H1 (cell line): ENCODE measurements at regions not wholly inside any gene's neighbourhood (a gene's known extent, or its start where the extent isn't known, plus 50 kb on each side); places are given as distances from the start of the nearest gene placed in this dataset.

Experiments used
- CTCF ChIA-PET: fragments of 300-600 bp; sonication (Branson Sonifier 250); formaldehyde crosslinking; loops from one replicate; lab custom pipeline; 2021; ENCODE audit not compliant: partially characterized antibody; lab: Charles Lee
- POLR2A ChIA-PET: fragments of 300-600 bp; sonication (Branson Sonifier 250); formaldehyde crosslinking; loops from one replicate; lab custom pipeline; 2021; ENCODE audit warnings: inconsistent platforms; ENCODE audit not compliant: partially characterized antibody; lab: Charles Lee
- DNase-seq, 2 experiments: peaks; one replicate each; pipeline versions ENCODE4 v3.0.0 to v3.0.0-alpha.2; 2010 to 2022; ENCODE audit warnings: low spot score in 2 of 2, low read depth in 1 of 2, mixed read lengths in 1 of 2
- FAIRE-seq: peaks from 2 replicates; lab custom pipeline; 2011; peaks lifted over from hg19 to GRCh38; lab: Jason Lieb, UNC
- H2AFZ ChIP-seq: 2 replicates; pipeline ENCODE4 v1.8.1; 2012; ENCODE audit warnings: low read length, inconsistent platforms
- H2AK5ac ChIP-seq: 2 replicates; pipeline ENCODE4 v1.6.1; 2013; ENCODE audit warnings: low read depth, low read length
- H2BK120ac ChIP-seq: replicated peaks from 2 replicates; pipeline ENCODE3; 2013; ENCODE audit warnings: low read depth, low read length, inconsistent platforms
- H2BK12ac ChIP-seq: 2 replicates; pipeline ENCODE4 v1.6.1; 2013; ENCODE audit warnings: low read depth, low read length
- H2BK15ac ChIP-seq: 2 replicates; pipeline ENCODE4 v1.6.1; 2013; ENCODE audit warnings: low read length
- H2BK20ac ChIP-seq: 2 replicates; pipeline ENCODE4 v1.6.1; 2013; ENCODE audit warnings: low read length
- H2BK5ac ChIP-seq: 2 replicates; pipeline ENCODE4 v1.6.1; 2013; ENCODE audit warnings: low read depth, low read length
- H3K14ac ChIP-seq: 2 replicates; pipeline ENCODE4 v1.6.1; 2013; ENCODE audit warnings: inconsistent platforms; ENCODE audit not compliant: insufficient read length
- H3K18ac ChIP-seq: 2 replicates; pipeline ENCODE4 v1.6.1; 2013; ENCODE audit warnings: low read length; ENCODE audit errors: extremely low read depth
- H3K23ac ChIP-seq: 2 replicates; pipeline ENCODE4 v1.6.1; 2013; ENCODE audit warnings: inconsistent platforms; ENCODE audit not compliant: insufficient read length
- H3K23me2 ChIP-seq: 2 replicates; pipeline ENCODE4 v1.6.1; 2013; ENCODE audit warnings: low read depth, low read length
- H3K27ac ChIP-seq: 2 replicates; pipeline ENCODE4 v1.6.1; 2011; ENCODE audit warnings: low read depth, low read length, inconsistent platforms
- H3K27me3 ChIP-seq, 4 experiments: replicated peaks in 1 of 4; 1 replicate in 1 of 4; 2 replicates in 3 of 4; pipeline versions ENCODE4 v1.6.1 to v1.8.1; 2011 to 2013; ENCODE audit warnings: low read length in 3 of 4, mild to moderate bottlenecking in 3 of 4, inconsistent platforms in 2 of 4, mixed read lengths in 2 of 4, moderate library complexity in 1 of 4; ENCODE audit not compliant: control insufficient read depth in 3 of 4, insufficient read depth in 3 of 4; ENCODE audit errors: extremely low read depth in 1 of 4
- H3K36me3 ChIP-seq, 4 experiments: 2 replicates each; pipeline versions ENCODE4 v1.6.1 to v1.8.1; 2011 to 2013; ENCODE audit warnings: mild to moderate bottlenecking in 4 of 4, low read length in 3 of 4, moderate library complexity in 2 of 4, control low read depth in 1 of 4, inconsistent platforms in 1 of 4; ENCODE audit not compliant: insufficient read depth in 4 of 4, control insufficient read depth in 2 of 4
- H3K4ac ChIP-seq: replicated peaks from 2 replicates; pipeline ENCODE3; 2013; ENCODE audit warnings: low read length, low read depth, mixed read lengths, inconsistent platforms; ENCODE audit not compliant: insufficient read length
- H3K4me1 ChIP-seq, 4 experiments: replicated peaks in 1 of 4; 1 replicate in 1 of 4; 2 replicates in 3 of 4; pipeline versions ENCODE4 v1.6.1 to v1.8.1; 2011 to 2013; ENCODE audit warnings: low read length in 3 of 4, inconsistent platforms in 2 of 4, mixed read lengths in 1 of 4; ENCODE audit not compliant: insufficient read depth in 4 of 4, control insufficient read depth in 3 of 4
- H3K4me2 ChIP-seq, 2 experiments: 2 replicates each; pipeline versions ENCODE4 v1.6.1 to v1.8.1; 2011 to 2013; ENCODE audit warnings: low read depth in 2 of 2, low read length in 2 of 2, control low read depth in 1 of 2, inconsistent platforms in 1 of 2, mild to moderate bottlenecking in 1 of 2; ENCODE audit not compliant: insufficient read depth in 1 of 2
- H3K4me3 ChIP-seq, 4 experiments: fragments of 200-600, 300-600 bp in 1 of 4; sonication (generic), shearing (Covaris generic), sonication (Bioruptor Twin) in 1 of 4; 2 replicates each; pipeline versions ENCODE4 v1.5.1 to v1.8.1; 2011 to 2016; ENCODE audit warnings: low read length in 4 of 4, low read depth in 3 of 4, control low read depth in 2 of 4, inconsistent platforms in 2 of 4, mild to moderate bottlenecking in 2 of 4, mixed read lengths in 1 of 4, moderate library complexity in 1 of 4; ENCODE audit not compliant: insufficient read depth in 2 of 4; ENCODE audit errors: extremely low read depth in 1 of 4
- H3K56ac ChIP-seq: replicated peaks from 2 replicates; pipeline ENCODE3; 2013; ENCODE audit warnings: low read depth, mild to moderate bottlenecking, mixed read lengths, low read length, inconsistent platforms; ENCODE audit not compliant: insufficient read length
- H3K79me1 ChIP-seq: 2 replicates; pipeline ENCODE4 v1.6.1; 2013; ENCODE audit warnings: low read depth, low read length, control low read depth
- H3K79me2 ChIP-seq, 2 experiments: 2 replicates each; pipeline versions ENCODE4 v1.6.1 to v1.8.1; 2012 to 2013; ENCODE audit warnings: low read length in 2 of 2, mild to moderate bottlenecking in 2 of 2, inconsistent platforms in 1 of 2; ENCODE audit not compliant: insufficient read depth in 2 of 2, control insufficient read depth in 1 of 2
- H3K9ac ChIP-seq, 4 experiments: replicated peaks in 1 of 4; 1 replicate in 1 of 4; 2 replicates in 3 of 4; pipeline versions ENCODE4 v1.6.1 to v1.8.1; 2011 to 2013; ENCODE audit warnings: low read depth in 3 of 4, low read length in 3 of 4, control low read depth in 2 of 4, mild to moderate bottlenecking in 2 of 4, moderate library complexity in 2 of 4, inconsistent platforms in 1 of 4; ENCODE audit errors: extremely low read depth in 1 of 4
- H3K9me3 ChIP-seq, 2 experiments: 2 replicates each; pipeline versions ENCODE4 v1.6.1 to v1.8.1; 2012 to 2013; ENCODE audit warnings: mild to moderate bottlenecking in 2 of 2, moderate library complexity in 2 of 2, control low read depth in 1 of 2, inconsistent platforms in 1 of 2, low read depth in 1 of 2, low read length in 1 of 2, mixed read lengths in 1 of 2; ENCODE audit not compliant: insufficient read depth in 2 of 2
- H4K20me1 ChIP-seq, 2 experiments: replicated peaks in 1 of 2; 2 replicates each; pipeline versions ENCODE3 to v1.8.1; 2011 to 2013; ENCODE audit warnings: inconsistent platforms in 2 of 2, low read length in 2 of 2, mild to moderate bottlenecking in 1 of 2; ENCODE audit not compliant: insufficient read depth in 2 of 2, control insufficient read depth in 1 of 2
- H4K5ac ChIP-seq: 2 replicates; pipeline ENCODE4 v1.6.1; 2013; ENCODE audit warnings: low read length, low read depth, mixed read lengths, inconsistent platforms; ENCODE audit not compliant: insufficient read length
- H4K8ac ChIP-seq: 2 replicates; pipeline ENCODE4 v1.8.0; 2013; ENCODE audit warnings: mild to moderate bottlenecking, moderate library complexity, low read length, inconsistent platforms; ENCODE audit not compliant: insufficient read depth; ENCODE audit errors: extremely low read depth
- H4K91ac ChIP-seq: replicated peaks from 2 replicates; pipeline ENCODE3; 2013; ENCODE audit warnings: low read length, mixed read lengths, inconsistent platforms; ENCODE audit not compliant: insufficient read length
- NANOG ChIP-seq: IDR thresholded peaks from 2 replicates; pipeline ENCODE4 v1.6.1; 2011; ENCODE audit warnings: low read length, low read depth, mild to moderate bottlenecking, inconsistent platforms; ENCODE audit not compliant: insufficient read depth, poor library complexity, severe bottlenecking
- RAD21 ChIP-seq, 2 experiments: IDR thresholded peaks in 1 of 2; conservative IDR thresholded peaks in 1 of 2; 2 replicates each; pipeline ENCODE4 v1.6.1; 2011; ENCODE audit warnings: low read depth in 2 of 2, low read length in 2 of 2, improper control_type of control experiment in 1 of 2, inconsistent platforms in 1 of 2, mild to moderate bottlenecking in 1 of 2, moderate library complexity in 1 of 2
- WGBS, 2 experiments: shearing (Covaris generic) in 1 of 2; methylation state at CpG; one replicate each; pipeline versions ENCODE4 v1.1.6 to v1.1.7; 2013 to 2015; ENCODE audit warnings: low lambda C conversion rate in 2 of 2, mixed read lengths in 2 of 2, inconsistent platforms in 1 of 2, low coverage in 1 of 2, missing lambda C conversion rate in 1 of 2; ENCODE audit not compliant: insufficient replicate concordance in 2 of 2, insufficient coverage in 1 of 2, insufficient read length in 1 of 2; ENCODE audit errors: extremely low coverage in 1 of 2, missing lambda C conversion rate in 1 of 2; 5-methylcytosine and 5-hydroxymethylcytosine counted together
- TF ChIP-seq, protein P1 (sequence below), 3 experiments: IDR thresholded peaks; 1 replicate in 2 of 3; 2 replicates in 1 of 3; pipeline versions ENCODE4 v1.5.1 to v1.6.1; 2011; ENCODE audit warnings: low read length in 3 of 3, mild to moderate bottlenecking in 3 of 3, inconsistent platforms in 2 of 3, low read depth in 1 of 3, moderate library complexity in 1 of 3; ENCODE audit not compliant: insufficient read depth in 1 of 3; ENCODE audit errors: control extremely low read depth in 1 of 3

DNA sequence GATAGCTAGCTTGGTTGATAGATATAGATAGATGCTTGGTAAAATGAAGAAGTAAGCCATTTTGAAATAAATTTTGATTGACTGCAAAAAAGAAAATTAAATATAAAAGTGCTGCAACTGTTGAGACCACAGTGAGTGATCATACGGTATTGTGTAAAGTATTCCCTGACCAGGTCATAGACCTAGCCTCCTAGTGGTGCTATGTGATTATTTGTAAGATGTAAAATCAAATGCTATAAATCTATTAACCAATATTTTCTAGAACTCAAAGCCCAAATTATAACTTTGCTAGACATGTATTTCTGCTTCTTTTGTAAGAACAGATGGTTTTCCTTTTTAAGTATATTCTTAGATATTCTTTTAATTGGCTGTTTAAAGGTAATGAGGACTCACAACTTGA is 480.2 kb upstream of the PTPRD start:
- Histone ChIP-seq H3K79me1 (no peaks in the 10 kb centered on the region), H2BK5ac (no peak overlapping the region), H3K14ac (no peak overlapping the region), H3K4me1 (no peaks in the 10 kb centered on the region), H3K4me2 (no peak overlapping the region), H4K91ac (no peak overlapping the region), H2AK5ac (no peak overlapping the region), H3K18ac (no peak overlapping the region), H4K5ac (no peak overlapping the region), H3K36me3 (no peaks in the 10 kb centered on the region), H2BK12ac (no peak overlapping the region), H3K79me2 (no peaks in the 10 kb centered on the region), H3K23ac (no peak overlapping the region), H2BK20ac (no peak overlapping the region), H2BK120ac (no peak overlapping the region), H4K20me1 (peaks cover 0 to 1% of the 10 kb centered on the region in 2 experiments), H3K56ac (no peak overlapping the region), H3K4ac (no peak overlapping the region), H2AFZ (no peak overlapping the region), H3K27ac (no peak overlapping the region), H3K23me2 (no peaks in the 10 kb centered on the region), H3K9ac (no peak overlapping the region), H2BK15ac (no peak overlapping the region), H3K4me3 (no peak overlapping the region), H3K27me3 (no peaks in the 10 kb centered on the region), H4K8ac (no peak overlapping the region), H3K9me3 (no peaks in the 10 kb centered on the region)
- WGBS, 2 experiments = 86% methylated on average over 1 of the region's 1 CpG; no CpG with 5 or more reads in 1 of the 2 experiments
- DNase-seq (no peak), FAIRE-seq (no peak)
- POLR2A ChIA-PET = no interaction called here
- CTCF ChIA-PET = no interaction called here
- no peak for TF ChIP-seq NANOG
- TF ChIP-seq, protein P1, sequence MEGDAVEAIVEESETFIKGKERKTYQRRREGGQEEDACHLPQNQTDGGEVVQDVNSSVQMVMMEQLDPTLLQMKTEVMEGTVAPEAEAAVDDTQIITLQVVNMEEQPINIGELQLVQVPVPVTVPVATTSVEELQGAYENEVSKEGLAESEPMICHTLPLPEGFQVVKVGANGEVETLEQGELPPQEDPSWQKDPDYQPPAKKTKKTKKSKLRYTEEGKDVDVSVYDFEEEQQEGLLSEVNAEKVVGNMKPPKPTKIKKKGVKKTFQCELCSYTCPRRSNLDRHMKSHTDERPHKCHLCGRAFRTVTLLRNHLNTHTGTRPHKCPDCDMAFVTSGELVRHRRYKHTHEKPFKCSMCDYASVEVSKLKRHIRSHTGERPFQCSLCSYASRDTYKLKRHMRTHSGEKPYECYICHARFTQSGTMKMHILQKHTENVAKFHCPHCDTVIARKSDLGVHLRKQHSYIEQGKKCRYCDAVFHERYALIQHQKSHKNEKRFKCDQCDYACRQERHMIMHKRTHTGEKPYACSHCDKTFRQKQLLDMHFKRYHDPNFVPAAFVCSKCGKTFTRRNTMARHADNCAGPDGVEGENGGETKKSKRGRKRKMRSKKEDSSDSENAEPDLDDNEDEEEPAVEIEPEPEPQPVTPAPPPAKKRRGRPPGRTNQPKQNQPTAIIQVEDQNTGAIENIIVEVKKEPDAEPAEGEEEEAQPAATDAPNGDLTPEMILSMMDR (IDR thresholded peaks at IDR 0.05; ENCODE audit: control extremely low read depth in 1 of 3, insufficient read depth in 1 of 3, low read depth in 1 of 3, low read length in 3 of 3) = peak in 1 of 3 experiments; percentile 19; a peak in 1 of 4 replicates
- TF ChIP-seq RAD21 (IDR thresholded peaks at IDR 0.05 in 1 of 2, conservative IDR thresholded peaks at IDR 0.05 in 1 of 2; ENCODE audit: low read depth in 2 of 2, low read length in 2 of 2) = 0 out of 4 replicates have a peak, but pooled peaks of 1 of the 2 experiments have one; percentile 5
